HepG2 (cell line): ENCODE measurements at regions not wholly inside any gene's neighbourhood (a gene's known extent, or its start where the extent isn't known, plus 50 kb on each side); places are given as distances from the start of the nearest gene placed in this dataset.
A peak's percentile ranks its signal among the peaks of the same experiment; 100 is the strongest.

Experiments
- ARNTL ChIP-seq: sonication (generic); formaldehyde crosslinking; IDR thresholded peaks from 2 replicates; pipeline ENCODE4 v1.4.0; 2020; ENCODE audit warnings: mild to moderate bottlenecking, missing genetic modification reagents
- CEBPG ChIP-seq: IDR thresholded peaks from 2 replicates; pipeline ENCODE4 v1.6.1; 2016
- FOXA3 ChIP-seq: IDR thresholded peaks from 2 replicates; pipeline ENCODE4 v1.6.1; 2016; ENCODE audit warnings: missing genetic modification reagents, missing compliant biosample characterization
- KAT7 ChIP-seq: IDR thresholded peaks from 2 replicates; pipeline ENCODE4 v1.6.1; 2018; ENCODE audit warnings: borderline replicate concordance, missing compliant biosample characterization
- KDM4B ChIP-seq: sonication (generic); formaldehyde crosslinking; IDR thresholded peaks from 2 replicates; pipeline ENCODE4 v1.4.0; 2020; ENCODE audit warnings: missing genetic modification reagents
- RFXANK ChIP-seq: IDR thresholded peaks from 2 replicates; pipeline ENCODE4 v1.6.1; 2016
- SCMH1 ChIP-seq: sonication (generic); formaldehyde crosslinking; IDR thresholded peaks from 2 replicates; pipeline ENCODE4 v1.9.0; 2021; ENCODE audit warnings: missing genetic modification reagents, mild to moderate bottlenecking, borderline replicate concordance
- TAF1 ChIP-seq: sonication (generic); formaldehyde crosslinking; IDR thresholded peaks from 2 replicates; pipeline ENCODE4 v1.4.0; 2020; ENCODE audit warnings: missing genetic modification reagents
- ZNF225 ChIP-seq: sonication (generic); formaldehyde crosslinking; IDR thresholded peaks from 2 replicates; pipeline ENCODE4 v1.4.0; 2020; ENCODE audit warnings: mild to moderate bottlenecking, missing genetic modification reagents
- ZNF589 ChIP-seq: sonication (generic); formaldehyde crosslinking; conservative IDR thresholded peaks from 2 replicates; pipeline ENCODE4 v1.8.0; 2022; ENCODE audit warnings: mild to moderate bottlenecking, moderate library complexity, missing genetic modification reagents
- ZSCAN12 ChIP-seq: sonication (generic); formaldehyde crosslinking; IDR thresholded peaks from 2 replicates; pipeline ENCODE4 v1.9.0; 2021; ENCODE audit warnings: mild to moderate bottlenecking, missing genetic modification reagents
- TF ChIP-seq, protein P1 (sequence below): sonication (generic); formaldehyde crosslinking; IDR thresholded peaks from 2 replicates; pipeline ENCODE4 v1.8.1; 2023; ENCODE audit warnings: mild to moderate bottlenecking, missing genetic modification reagents
- TF ChIP-seq, protein P2 (sequence below): sonication (generic); formaldehyde crosslinking; IDR thresholded peaks from 2 replicates; pipeline ENCODE4 v1.4.0; 2020; ENCODE audit warnings: missing genetic modification reagents, borderline replicate concordance
- TF ChIP-seq, protein P3 (sequence below): sonication (generic); formaldehyde crosslinking; conservative IDR thresholded peaks from 2 replicates; pipeline ENCODE4 v1.5.0; 2020; ENCODE audit warnings: missing genetic modification reagents
- TF ChIP-seq, protein P4 (sequence below): sonication (generic); formaldehyde crosslinking; conservative IDR thresholded peaks from 2 replicates; pipeline ENCODE4 v1.8.0; 2022; ENCODE audit warnings: low read depth, missing genetic modification reagents
- TF ChIP-seq, protein P5 (sequence below): sonication (generic); formaldehyde crosslinking; IDR thresholded peaks from 2 replicates; pipeline ENCODE4 v1.8.0; 2022; ENCODE audit warnings: missing genetic modification reagents, low read depth, mild to moderate bottlenecking, borderline replicate concordance

DNA sequence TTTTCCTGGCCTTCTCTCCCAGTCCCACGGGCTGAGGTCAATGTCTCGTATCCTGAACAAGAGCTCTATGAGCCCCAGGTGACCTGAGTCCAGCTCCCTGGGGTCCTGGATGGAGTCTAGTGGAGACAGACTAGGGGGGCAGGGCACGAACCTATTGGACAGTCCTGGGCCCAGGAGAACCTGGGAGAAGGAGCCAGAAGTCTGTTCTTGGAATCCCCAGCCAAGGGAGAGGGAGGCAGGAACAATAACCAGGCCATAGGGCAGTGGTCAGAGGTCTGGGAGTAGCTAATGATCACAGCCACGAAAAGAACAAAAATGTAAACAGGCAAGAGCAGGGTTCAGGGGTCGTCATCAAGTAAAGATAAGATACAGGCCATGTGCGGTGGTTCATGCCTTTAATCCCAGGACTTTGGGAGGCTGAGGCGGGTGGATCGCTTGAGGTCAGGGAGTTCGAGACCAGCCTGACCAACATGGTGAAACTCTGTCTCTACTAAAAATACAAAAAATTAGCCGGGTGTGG, 60.8 kb downstream of the COPRS start (continued):
- TF ChIP-seq CEBPG (CRISPR knock-in tag): no peak
- peak; percentile 94 for TF ChIP-seq FOXA3
- no peak for TF ChIP-seq TAF1
- TF ChIP-seq, protein P1, sequence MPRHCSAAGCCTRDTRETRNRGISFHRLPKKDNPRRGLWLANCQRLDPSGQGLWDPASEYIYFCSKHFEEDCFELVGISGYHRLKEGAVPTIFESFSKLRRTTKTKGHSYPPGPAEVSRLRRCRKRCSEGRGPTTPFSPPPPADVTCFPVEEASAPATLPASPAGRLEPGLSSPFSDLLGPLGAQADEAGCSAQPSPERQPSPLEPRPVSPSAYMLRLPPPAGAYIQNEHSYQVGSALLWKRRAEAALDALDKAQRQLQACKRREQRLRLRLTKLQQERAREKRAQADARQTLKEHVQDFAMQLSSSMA: no peak
- no peak for TF ChIP-seq ZSCAN12 (CRISPR knock-in tag)
- TF ChIP-seq SCMH1 (CRISPR knock-in tag): no peak
- TF ChIP-seq ZNF225: no peak
- no peak for TF ChIP-seq KDM4B (CRISPR knock-in tag)
- TF ChIP-seq RFXANK (CRISPR knock-in tag): no peak
- TF ChIP-seq, protein P2, sequence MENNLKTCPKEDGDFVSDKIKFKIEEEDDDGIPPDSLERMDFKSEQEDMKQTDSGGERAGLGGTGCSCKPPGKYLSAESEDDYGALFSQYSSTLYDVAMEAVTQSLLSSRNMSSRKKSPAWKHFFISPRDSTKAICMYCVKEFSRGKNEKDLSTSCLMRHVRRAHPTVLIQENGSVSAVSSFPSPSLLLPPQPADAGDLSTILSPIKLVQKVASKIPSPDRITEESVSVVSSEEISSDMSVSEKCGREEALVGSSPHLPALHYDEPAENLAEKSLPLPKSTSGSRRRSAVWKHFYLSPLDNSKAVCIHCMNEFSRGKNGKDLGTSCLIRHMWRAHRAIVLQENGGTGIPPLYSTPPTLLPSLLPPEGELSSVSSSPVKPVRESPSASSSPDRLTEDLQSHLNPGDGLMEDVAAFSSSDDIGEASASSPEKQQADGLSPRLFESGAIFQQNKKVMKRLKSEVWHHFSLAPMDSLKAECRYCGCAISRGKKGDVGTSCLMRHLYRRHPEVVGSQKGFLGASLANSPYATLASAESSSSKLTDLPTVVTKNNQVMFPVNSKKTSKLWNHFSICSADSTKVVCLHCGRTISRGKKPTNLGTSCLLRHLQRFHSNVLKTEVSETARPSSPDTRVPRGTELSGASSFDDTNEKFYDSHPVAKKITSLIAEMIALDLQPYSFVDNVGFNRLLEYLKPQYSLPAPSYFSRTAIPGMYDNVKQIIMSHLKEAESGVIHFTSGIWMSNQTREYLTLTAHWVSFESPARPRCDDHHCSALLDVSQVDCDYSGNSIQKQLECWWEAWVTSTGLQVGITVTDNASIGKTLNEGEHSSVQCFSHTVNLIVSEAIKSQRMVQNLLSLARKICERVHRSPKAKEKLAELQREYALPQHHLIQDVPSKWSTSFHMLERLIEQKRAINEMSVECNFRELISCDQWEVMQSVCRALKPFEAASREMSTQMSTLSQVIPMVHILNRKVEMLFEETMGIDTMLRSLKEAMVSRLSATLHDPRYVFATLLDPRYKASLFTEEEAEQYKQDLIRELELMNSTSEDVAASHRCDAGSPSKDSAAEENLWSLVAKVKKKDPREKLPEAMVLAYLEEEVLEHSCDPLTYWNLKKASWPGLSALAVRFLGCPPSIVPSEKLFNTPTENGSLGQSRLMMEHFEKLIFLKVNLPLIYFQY (CRISPR knock-in tag): no peak
- TF ChIP-seq KAT7 (CRISPR knock-in tag): no peak
- TF ChIP-seq ZNF589 (CRISPR knock-in tag): no peak
- TF ChIP-seq, protein P3, sequence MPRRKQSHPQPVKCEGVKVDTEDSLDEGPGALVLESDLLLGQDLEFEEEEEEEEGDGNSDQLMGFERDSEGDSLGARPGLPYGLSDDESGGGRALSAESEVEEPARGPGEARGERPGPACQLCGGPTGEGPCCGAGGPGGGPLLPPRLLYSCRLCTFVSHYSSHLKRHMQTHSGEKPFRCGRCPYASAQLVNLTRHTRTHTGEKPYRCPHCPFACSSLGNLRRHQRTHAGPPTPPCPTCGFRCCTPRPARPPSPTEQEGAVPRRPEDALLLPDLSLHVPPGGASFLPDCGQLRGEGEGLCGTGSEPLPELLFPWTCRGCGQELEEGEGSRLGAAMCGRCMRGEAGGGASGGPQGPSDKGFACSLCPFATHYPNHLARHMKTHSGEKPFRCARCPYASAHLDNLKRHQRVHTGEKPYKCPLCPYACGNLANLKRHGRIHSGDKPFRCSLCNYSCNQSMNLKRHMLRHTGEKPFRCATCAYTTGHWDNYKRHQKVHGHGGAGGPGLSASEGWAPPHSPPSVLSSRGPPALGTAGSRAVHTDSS: no peak
- TF ChIP-seq, protein P4, sequence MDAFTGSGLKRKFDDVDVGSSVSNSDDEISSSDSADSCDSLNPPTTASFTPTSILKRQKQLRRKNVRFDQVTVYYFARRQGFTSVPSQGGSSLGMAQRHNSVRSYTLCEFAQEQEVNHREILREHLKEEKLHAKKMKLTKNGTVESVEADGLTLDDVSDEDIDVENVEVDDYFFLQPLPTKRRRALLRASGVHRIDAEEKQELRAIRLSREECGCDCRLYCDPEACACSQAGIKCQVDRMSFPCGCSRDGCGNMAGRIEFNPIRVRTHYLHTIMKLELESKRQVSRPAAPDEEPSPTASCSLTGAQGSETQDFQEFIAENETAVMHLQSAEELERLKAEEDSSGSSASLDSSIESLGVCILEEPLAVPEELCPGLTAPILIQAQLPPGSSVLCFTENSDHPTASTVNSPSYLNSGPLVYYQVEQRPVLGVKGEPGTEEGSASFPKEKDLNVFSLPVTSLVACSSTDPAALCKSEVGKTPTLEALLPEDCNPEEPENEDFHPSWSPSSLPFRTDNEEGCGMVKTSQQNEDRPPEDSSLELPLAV (CRISPR knock-in tag): no peak
- 0 out of 2 replicates have a peak, but pooled peaks have one; percentile 51 for TF ChIP-seq ARNTL (CRISPR knock-in tag)
- TF ChIP-seq, protein P5, sequence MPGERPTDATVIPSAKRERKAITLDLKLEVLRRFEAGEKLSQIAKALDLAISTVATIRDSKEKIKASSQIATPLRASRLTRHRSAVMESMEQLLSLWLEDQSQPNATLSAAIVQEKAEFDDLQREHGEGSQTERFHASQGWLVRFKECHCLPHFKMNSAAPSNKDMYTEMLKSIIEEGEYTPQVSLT: no peak
